HepG2 (cell line): ENCODE measurements at regions not wholly inside any gene's neighbourhood (a gene's known extent, or its start where the extent isn't known, plus 50 kb on each side); places are given as distances from the start of the nearest gene placed in this dataset.

Source experiments
- ATAC-seq: fragments of 200-7000 bp; cut with Tn5 transposase; 3 replicates; pipeline ENCODE4 v1.9.1; 2020; ENCODE audit warnings: mild to moderate bottlenecking, moderate library complexity
- BruUV-seq: library from RNA; stranded (reverse); fragments of 400-500 nt; replicated peaks from 2 replicates; lab custom pipeline; 2021; lab: Mats Ljungman, UMichigan
- CTCF ChIA-PET: fragments of 300-600 bp; formaldehyde crosslinking; extraction: SDS; loops from one replicate; lab custom pipeline; 2021; ENCODE audit warnings: low total read pairs, inconsistent platforms, low intra/inter-chr PET ratio; lab: Yijun Ruan, JAX
- POLR2A ChIA-PET: fragments of 350-600 bp; sonication (Branson Sonifier 250); formaldehyde crosslinking; loops from one replicate; lab custom pipeline; 2020; ENCODE audit warnings: antibody characterized with exemption, inconsistent platforms; lab: Yijun Ruan, JAX
- DNase-seq: peaks from one replicate; pipeline ENCODE4 v3.0.0-alpha.2; 2015; ENCODE audit warnings: low spot score
- FAIRE-seq: peaks from 3 replicates; lab custom pipeline; 2011; peaks lifted over from hg19 to GRCh38; lab: Jason Lieb, UNC
- H2AFZ ChIP-seq: one replicate; pipeline ENCODE4 v1.6.1; 2011; ENCODE audit warnings: low read length, inconsistent platforms
- H3K27ac ChIP-seq: fragments of 300-600 bp; 3 replicates; pipeline ENCODE4 v1.8.0; 2011; ENCODE audit warnings: mixed run types, mild to moderate bottlenecking, mixed read lengths, low read length, inconsistent platforms; ENCODE audit not compliant: insufficient read depth; ENCODE audit errors: extremely low read length
- H3K27me3 ChIP-seq, 2 experiments: fragments of 200-600 bp in 1 of 2; 2 replicates in 1 of 2; 3 replicates in 1 of 2; pipeline versions ENCODE4 v1.6.0 to v1.8.0; 2011; ENCODE audit warnings: low read length in 2 of 2, mild to moderate bottlenecking in 2 of 2, moderate library complexity in 2 of 2, inconsistent platforms in 1 of 2; ENCODE audit not compliant: insufficient read depth in 2 of 2, control insufficient read depth in 1 of 2
- H3K36me3 ChIP-seq, 2 experiments: fragments of 200-600 bp in 1 of 2; replicated peaks in 1 of 2; 2 replicates in 1 of 2; 3 replicates in 1 of 2; pipeline versions ENCODE4 v1.5.1 to v1.8.0; 2011; ENCODE audit warnings: low read length in 2 of 2, inconsistent platforms in 1 of 2; ENCODE audit not compliant: insufficient read depth in 2 of 2, control insufficient read depth in 1 of 2
- H3K4me1 ChIP-seq: 2 replicates; pipeline ENCODE4 v1.5.1; 2012; ENCODE audit warnings: low read length, inconsistent platforms; ENCODE audit not compliant: insufficient read depth
- H3K4me2 ChIP-seq: 2 replicates; pipeline ENCODE4 v1.6.0; 2011; ENCODE audit warnings: low read depth, low read length, inconsistent platforms
- H3K4me3 ChIP-seq, 3 experiments: fragments of 200-600 bp in 1 of 3; sonication (generic), shearing (Covaris generic) in 1 of 3; replicated peaks in 1 of 3; 2 replicates each; pipeline ENCODE4 v1.5.1; 2011 to 2016; ENCODE audit warnings: low read length in 3 of 3, inconsistent platforms in 2 of 3, low read depth in 2 of 3, mild to moderate bottlenecking in 2 of 3, control low read depth in 1 of 3, mixed read lengths in 1 of 3; ENCODE audit not compliant: insufficient read depth in 1 of 3
- H3K79me2 ChIP-seq: one replicate; pipeline ENCODE4 v1.6.1; 2011; ENCODE audit warnings: low read length, inconsistent platforms; ENCODE audit not compliant: insufficient read depth
- H3K9ac ChIP-seq: 2 replicates; pipeline ENCODE4 v1.6.0; 2011; ENCODE audit warnings: mild to moderate bottlenecking, low read depth, low read length, inconsistent platforms; ENCODE audit not compliant: insufficient read depth
- H3K9me3 ChIP-seq: 2 replicates; pipeline ENCODE4 v1.5.1; 2012; ENCODE audit warnings: mild to moderate bottlenecking, low read length
- H4K20me1 ChIP-seq: 2 replicates; pipeline ENCODE4 v1.6.0; 2011; ENCODE audit warnings: inconsistent platforms, mild to moderate bottlenecking, low read length, moderate library complexity; ENCODE audit not compliant: insufficient read depth
- CREB1 ChIP-seq, 2 experiments: fragments of 450-650 bp in 1 of 2; IDR thresholded peaks; 2 replicates each; pipeline ENCODE4 v1.6.1; 2016 to 2017; ENCODE audit warnings: control low read depth in 1 of 2, mild to moderate bottlenecking in 1 of 2, missing compliant biosample characterization in 1 of 2, missing genetic modification characterization in 1 of 2
- HIVEP1 ChIP-seq: sonication (generic); formaldehyde crosslinking; IDR thresholded peaks from 2 replicates; pipeline ENCODE4 v1.4.0; 2020; ENCODE audit warnings: mild to moderate bottlenecking, missing genetic modification reagents
- SATB2 ChIP-seq: sonication (generic); formaldehyde crosslinking; IDR thresholded peaks from 2 replicates; pipeline ENCODE4 v1.5.0; 2020; ENCODE audit warnings: missing genetic modification reagents
- TGIF2 ChIP-seq: IDR thresholded peaks from 2 replicates; pipeline ENCODE4 v1.6.1; 2016; ENCODE audit warnings: control low read depth, missing compliant biosample characterization
- TOPORS ChIP-seq: sonication (generic); formaldehyde crosslinking; IDR thresholded peaks from 2 replicates; pipeline ENCODE4 v1.8.0; 2023; ENCODE audit warnings: mild to moderate bottlenecking, missing genetic modification reagents
- ZNF570 ChIP-seq: sonication (generic); formaldehyde crosslinking; IDR thresholded peaks from 2 replicates; pipeline ENCODE4 v1.4.0; 2020; ENCODE audit warnings: mild to moderate bottlenecking, missing genetic modification reagents, borderline replicate concordance
- WGBS: methylation state at CpG from one replicate; pipeline ENCODE4 v1.1.6; 2017; ENCODE audit warnings: low lambda C conversion rate; 5-methylcytosine and 5-hydroxymethylcytosine counted together
- in situ Hi-C: cut with HindIII; loops from 2 replicates; pipeline ENCODE4 v1.10.0; 2017; ENCODE audit warnings: low pct_unique_long_range_greater_than_20kb; ENCODE audit not compliant: extremely low pct_ligation_motif_present
- intact Hi-C: fragments of 100-400 bp; cut with micrococcal nuclease; formaldehyde crosslinking; loops from one replicate; pipeline ENCODE4 v1.10.0; 2022; ENCODE audit not compliant: unreplicated experiment
- TF ChIP-seq, protein P1 (sequence below): sonication (generic); formaldehyde crosslinking; conservative IDR thresholded peaks from 2 replicates; pipeline ENCODE4 v1.4.0; 2020; ENCODE audit warnings: missing genetic modification reagents

DNA sequence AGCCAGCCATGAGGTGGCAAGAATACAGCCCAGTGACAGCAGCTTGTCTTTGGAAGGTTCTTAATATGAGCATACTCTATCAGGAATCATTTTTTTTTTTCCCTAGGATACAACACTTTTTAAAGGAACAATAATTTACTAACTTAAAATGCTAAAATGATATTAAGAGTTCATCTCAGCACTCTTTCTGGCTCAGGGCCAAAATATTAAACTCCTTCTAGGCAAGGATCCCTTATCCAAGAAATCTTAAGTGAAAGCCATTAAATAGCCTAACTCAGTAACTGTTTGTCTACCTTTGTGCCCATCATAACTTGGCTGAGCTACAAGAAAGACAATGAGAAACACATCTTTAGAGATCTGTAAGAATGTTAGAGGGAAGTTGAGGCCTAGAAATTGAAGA is 529.5 kb upstream of the TGFBR2 start:
- Histone ChIP-seq H2AFZ (no peak overlapping the region), H3K4me1 (peaks cover 10% of the 10 kb centered on the region), H3K9ac (no peak overlapping the region), H3K79me2 (no peaks in the 10 kb centered on the region), H3K9me3 (no peaks in the 10 kb centered on the region), H3K36me3 (no peaks in the 10 kb centered on the region), H3K27ac (no peak overlapping the region), H3K27me3 (no peaks in the 10 kb centered on the region), H3K4me2 (no peak overlapping the region), H3K4me3 (no peak overlapping the region), H4K20me1 (no peaks in the 10 kb centered on the region)
- no peak for DNase-seq
- no peak for ATAC-seq
- no peak for FAIRE-seq
- no TSS peak for BruUV-seq
- intact Hi-C loops (no loop called here), in situ Hi-C loops (no loop called here)
- ChIA-PET CTCF (no interaction called here), POLR2A (no interaction called here)
- TF ChIP-seq SATB2 (CRISPR knock-in tag), result no peak
- no peak for TF ChIP-seq CREB1 (IDR thresholded peaks at IDR 0.05)
- no peak for TF ChIP-seq CREB1 (CRISPR knock-in tag; IDR thresholded peaks at IDR 0.05)
- TF ChIP-seq TOPORS (CRISPR knock-in tag), result no peak
- TF ChIP-seq ZNF570 (CRISPR knock-in tag), result no peak
- TF ChIP-seq TGIF2 (CRISPR knock-in tag), result no peak

- Histone ChIP-seq H3K27ac (no peak overlapping the region), H2AFZ (no peak overlapping the region), H4K20me1 (no peaks in the 10 kb centered on the region), H3K4me1 (peaks cover 19% of the 10 kb centered on the region), H3K4me3 (no peak overlapping the region), H3K27me3 (no peaks in the 10 kb centered on the region), H3K79me2 (no peaks in the 10 kb centered on the region), H3K9me3 (no peaks in the 10 kb centered on the region), H3K36me3 (no peaks in the 10 kb centered on the region), H3K4me2 (no peak overlapping the region), H3K9ac (no peak overlapping the region)
- in situ Hi-C loops, result no loop called here
- no peak for TF ChIP-seq HIVEP1 (CRISPR knock-in tag)
- TF ChIP-seq, protein P1, sequence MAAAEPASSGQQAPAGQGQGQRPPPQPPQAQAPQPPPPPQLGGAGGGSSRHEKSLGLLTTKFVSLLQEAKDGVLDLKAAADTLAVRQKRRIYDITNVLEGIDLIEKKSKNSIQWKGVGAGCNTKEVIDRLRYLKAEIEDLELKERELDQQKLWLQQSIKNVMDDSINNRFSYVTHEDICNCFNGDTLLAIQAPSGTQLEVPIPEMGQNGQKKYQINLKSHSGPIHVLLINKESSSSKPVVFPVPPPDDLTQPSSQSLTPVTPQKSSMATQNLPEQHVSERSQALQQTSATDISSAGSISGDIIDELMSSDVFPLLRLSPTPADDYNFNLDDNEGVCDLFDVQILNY (CRISPR knock-in tag), result no peak
- intact Hi-C loops, result no loop called here
- no peak for ATAC-seq
- POLR2A ChIA-PET, result no interaction called here
- no peak for DNase-seq
- no peak for FAIRE-seq
- WGBS, result 17% methylated on average over 2 of the region's 2 CpGs
- BruUV-seq, result no TSS peak
- CTCF ChIA-PET, result no interaction called here
Measured at GRCh38 chr3:30077746-30078145, 528.7 kb upstream of the TGFBR2 start.
